GM21576 (cell line): ENCODE measurements at regions not wholly inside any gene's neighbourhood (a gene's known extent, or its start where the extent isn't known, plus 50 kb on each side); places are given as distances from the start of the nearest gene placed in this dataset.

Source experiments
- ATAC-seq: cut with Tn5 transposase; IDR thresholded peaks from one replicate; pipeline ENCODE4 v1.9.1; 2021; ENCODE audit warnings: mild to moderate bottlenecking, moderate library complexity; ENCODE audit not compliant: unreplicated experiment

GRCh38 chr4:147052361-147052760, 106.7 kb upstream of the TTC29 start:
- no peak for ATAC-seq

- no peak for ATAC-seq
These were observed 108.7 kb upstream of the TTC29 start for GRCh38 chr4:147054228-147054872.

DNA sequence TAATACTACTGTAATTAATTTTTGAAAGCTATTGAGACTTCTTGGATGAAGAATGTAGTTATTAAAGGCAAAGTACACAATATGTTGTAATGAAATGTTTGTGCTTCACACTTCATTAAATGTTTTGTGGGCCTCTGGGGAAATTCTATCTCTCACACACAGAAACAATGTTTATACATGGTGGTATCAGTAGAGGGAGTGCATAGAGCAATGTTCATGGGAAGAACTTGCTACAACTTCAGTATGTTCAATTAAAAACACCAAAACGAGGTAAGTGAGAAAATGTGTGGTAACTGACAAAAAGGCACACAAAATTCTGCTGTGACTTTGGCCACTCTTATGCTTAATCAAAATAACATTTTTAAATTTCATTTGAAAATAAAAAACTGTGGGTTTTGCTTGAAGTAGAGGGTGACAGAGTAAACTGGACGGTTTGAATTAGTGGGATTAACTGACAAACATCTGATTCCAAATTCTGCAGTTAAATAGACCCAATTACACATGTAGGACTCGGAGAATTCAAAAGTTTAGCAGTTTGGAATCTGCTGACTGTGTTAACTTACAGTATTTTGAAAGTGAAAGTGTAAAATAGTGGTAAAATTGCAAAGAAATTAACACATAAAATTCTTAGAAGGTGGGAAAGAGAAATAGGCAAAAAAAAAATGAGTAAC, 111.4 kb upstream of the TTC29 start:
- ATAC-seq = no peak

GRCh38 chr4:147057611-147058190, 112.0 kb upstream of the TTC29 start:
- ATAC-seq = no peak

DNA sequence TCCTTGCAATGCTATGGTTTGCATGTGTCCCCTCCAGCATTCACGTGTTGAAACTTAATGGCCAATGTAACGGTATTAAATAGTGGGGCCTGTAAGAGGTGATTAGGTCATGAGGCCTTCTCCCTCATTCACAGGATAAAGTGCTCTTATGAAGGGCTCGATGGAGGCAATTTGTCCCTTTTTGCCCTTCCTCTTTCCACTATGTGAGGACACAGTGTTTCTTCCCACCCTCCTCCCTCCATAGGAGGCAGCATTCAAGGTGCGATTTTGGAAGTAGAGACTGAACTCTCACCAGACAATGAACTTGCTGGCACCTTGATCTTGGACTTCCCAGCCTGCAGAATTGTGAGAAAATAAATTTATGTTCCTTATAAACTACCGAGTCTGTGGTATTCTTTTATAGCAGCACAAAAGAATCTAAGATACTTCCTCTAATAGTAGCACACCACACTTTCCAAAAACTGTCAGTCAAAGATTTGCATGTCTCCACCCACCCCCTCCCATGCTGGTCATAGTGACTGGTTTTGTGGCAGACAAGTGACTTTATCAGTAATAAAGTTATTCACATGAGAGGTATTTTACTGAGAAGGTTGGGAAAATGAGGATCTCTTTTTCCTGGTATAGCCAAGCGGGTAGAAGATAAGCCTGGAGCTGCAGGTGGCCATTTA, 113.5 kb upstream of the TTC29 start:
- no peak for ATAC-seq

DNA sequence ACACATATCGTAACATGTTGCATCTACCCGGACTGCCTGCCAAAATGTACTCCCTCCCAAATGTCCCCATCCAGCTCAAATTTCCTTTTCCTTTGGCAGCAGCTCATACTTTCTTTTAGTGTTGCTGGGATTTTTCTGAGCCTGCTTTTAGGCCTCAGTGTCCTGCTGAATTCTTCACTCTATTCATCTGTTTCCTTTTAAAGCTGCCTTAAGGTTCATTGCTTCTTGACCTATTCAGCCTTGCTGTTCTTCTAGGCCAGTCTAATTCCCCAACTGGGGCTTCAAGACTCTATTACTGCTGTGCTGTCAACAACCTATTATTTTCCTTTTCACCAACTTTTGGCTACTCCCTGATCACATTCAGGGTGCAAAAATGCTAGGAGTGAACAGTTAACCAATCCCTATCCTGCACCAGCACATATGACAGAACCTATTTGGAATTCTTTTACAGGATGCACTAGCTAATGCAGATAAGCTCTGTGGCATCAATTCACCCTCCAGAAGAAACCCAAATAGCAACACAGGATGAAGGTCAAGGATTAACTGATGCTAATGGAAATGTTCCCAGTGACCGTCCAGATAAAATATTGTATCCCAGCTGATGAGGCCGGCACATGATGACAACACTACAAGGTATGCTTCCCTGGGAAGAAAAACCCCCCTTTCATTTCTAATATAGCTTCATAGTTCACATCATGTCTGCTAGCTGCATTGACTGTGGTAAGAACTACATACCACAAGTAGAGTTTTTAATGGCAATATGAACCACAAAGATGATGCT, 114.7 kb upstream of the TTC29 start:
- no peak for ATAC-seq

GRCh38 chr4:147064856-147065255, 119.2 kb upstream of the TTC29 start:
- no peak for ATAC-seq

GRCh38 chr4:147068564-147068963, 122.9 kb upstream of the TTC29 start:
- no peak for ATAC-seq

DNA sequence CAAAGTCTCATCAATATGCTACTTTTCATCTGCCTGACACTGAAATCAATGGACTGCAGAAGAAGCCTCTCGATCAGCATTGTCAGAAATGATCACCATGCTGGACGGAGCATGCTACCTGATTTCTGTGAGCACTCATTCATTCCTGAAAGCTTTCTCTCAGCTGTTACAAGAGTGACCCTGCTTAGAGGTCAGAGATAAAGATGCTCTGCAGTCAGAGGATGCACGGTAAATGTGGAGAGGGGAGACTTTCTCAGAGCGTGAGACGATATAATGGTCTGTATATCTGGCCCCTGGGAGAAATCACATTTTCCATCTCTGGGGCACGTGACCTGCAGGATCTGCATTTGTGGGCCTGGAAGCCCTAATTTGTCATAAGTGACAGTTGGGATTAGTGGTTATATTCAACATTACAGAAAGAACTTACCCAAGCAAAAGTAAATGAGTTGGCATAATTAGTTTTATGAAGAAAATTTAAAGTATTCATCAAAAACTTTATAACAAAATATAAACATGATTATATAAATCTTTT, 125.6 kb upstream of the TTC29 start:
- ATAC-seq = no peak

GRCh38 chr4:147076179-147076578, 130.5 kb upstream of the TTC29 start:
- no peak for ATAC-seq

DNA sequence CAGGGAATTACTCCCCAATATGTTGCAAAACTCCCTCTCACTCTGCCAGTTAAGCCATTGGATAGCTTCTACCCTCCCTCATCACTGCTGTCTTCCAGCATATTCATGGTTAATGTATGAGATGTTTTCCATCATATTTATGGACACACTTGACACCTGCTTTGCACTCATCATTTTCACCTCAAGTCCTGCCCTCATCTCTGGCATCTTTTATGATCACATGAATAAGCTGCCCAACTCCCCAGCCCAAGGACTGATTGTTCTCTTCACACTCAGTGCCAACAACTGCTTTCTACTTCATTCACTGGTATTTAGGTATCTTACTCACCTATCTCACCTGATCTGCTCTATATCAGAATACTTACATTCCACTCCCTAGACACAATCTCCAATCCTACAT, 131.1 kb upstream of the TTC29 start:
- ATAC-seq = no peak

DNA sequence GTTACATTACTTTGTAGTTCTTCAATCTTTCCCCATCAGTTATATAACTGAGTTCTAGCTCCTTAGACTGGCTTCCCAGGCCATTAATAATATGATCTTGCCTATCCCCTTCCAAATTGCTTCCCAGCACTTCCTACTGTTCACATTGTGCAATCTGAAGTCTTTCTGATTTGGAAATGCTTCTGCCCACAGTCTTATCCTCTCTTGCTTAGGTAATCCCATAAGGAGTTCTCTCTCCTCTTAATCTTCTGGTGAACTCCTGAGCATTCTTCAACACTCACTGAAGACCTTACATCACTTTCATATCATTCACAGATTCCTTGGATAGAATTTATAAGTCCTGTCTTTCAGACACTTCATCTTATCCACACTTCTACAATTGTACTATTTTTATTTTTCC, 132.7 kb upstream of the TTC29 start:
- ATAC-seq = no peak

DNA sequence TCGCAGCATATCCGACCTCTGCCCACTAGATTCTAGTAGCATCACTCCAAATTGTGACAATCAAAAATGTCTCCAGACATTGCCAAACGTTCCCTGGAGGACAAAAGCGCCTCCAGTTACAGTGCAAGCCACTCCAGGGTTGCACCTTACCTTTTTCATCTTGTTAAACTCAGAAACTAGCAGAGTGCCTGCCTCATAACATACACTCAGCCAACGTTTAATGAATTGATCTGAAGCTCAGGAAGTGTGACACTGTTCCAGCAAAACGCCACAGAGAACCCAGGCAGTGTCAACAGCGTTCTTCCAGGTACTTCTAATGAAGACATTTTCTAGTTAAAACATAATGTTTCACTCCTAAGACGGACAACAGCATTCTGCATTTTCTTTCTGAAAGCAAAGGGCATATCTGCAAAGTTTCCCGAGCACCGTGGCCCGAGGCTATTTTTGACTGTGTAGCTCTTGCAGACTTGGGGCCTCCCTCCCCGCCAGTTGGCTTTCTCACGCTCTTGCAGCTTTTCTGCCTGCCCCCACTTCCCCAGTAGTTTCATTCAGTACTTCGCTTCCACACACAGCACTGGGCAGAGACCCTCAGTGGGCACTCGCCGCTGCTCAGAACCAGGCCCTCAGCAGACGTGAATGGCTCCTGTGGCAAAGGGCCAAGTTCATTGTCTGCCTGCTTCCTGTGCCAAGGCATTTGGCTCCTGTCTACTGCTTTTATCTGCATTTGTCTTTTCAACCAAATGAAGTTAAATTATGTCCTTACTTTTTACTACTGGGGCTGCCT, 133.4 kb upstream of the TTC29 start:
- no peak for ATAC-seq

- ATAC-seq = no peak
These were observed 139.2 kb upstream of the TTC29 start for GRCh38 chr4:147084861-147085260.

DNA sequence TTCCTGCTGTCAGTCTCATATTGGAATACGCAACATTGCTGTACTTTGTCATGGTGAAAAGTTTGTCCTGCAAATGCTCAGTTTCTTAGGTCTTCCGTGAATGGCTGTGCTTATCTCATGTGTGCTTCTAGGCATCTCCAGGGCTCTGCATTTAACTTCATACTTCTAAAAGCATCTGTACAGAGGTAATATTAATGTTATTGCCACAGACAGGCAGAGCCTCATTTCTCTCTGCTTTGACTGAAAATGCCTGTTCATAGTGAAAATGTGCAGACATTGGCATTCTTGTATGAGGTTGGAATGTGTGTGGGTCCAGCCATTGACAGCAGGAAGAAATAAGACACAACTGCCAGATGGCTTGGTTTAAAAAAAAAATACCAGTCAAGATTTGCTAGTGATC, 140.1 kb upstream of the TTC29 start:
- ATAC-seq = no peak

DNA sequence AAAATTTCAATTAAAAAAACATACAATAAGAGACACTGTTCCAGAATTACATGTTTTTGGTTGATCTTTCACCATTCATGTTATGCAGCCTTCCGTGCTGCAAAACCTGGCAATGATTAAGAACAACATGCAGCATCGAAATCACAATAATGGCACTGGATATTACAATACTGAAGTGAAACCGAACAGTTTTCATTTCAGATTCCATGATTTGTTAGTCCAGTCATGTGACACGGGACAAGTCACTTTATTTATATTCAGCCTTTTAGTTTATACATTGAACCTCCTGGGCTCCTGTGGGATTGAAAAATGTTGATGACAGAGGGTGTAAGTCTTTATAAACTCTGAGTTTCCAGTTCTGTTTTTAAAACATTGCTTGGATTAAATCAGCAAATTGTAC, 142.5 kb upstream of the TTC29 start:
- ATAC-seq = no peak

DNA sequence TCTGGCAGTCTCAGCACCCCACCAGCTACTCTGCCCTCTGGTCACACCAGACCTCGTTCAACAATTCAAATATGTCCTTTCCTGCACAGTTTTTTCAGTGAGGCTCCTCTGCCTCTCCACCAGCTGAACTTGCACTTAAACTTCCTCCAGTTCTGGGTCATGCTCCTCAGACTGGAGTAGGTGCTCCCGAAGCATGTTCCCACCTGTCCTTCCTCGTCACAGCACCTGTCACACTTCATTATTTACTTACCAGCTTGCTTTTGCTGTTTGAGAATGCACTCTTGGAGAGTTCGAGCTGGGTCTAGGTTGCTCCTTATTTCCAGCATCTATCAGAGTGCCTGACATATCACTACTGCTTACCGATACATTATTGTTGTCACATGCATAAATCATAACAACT, 144.8 kb upstream of the TTC29 start:
- ATAC-seq = no peak

DNA sequence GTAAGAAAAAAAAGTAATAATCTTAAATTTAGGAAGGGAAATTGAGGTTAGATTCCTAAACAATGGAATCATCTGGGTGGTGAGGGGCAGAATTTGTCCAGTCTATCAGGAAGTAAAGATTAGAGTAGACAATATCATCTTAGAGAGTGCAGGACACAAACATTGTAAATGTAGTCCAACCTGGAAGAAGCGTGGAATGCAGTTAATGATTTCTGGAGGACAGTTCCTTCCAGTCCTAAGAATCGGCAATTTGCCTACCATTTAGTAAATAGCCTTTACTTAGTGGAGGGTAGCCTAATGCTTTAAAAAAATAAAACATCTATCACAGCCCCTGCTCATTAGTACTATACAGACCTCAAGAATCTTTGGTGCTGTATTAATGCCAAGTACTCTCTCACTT, 147.5 kb upstream of the TTC29 start:
- no peak for ATAC-seq

- ATAC-seq = no peak
These were observed 148.6 kb upstream of the TTC29 start for GRCh38 chr4:147094238-147094637.
